ENCODE measurements at regions not wholly inside any gene's neighbourhood (a gene's known extent, or its start where the extent isn't known, plus 50 kb on each side); places are given as distances from the start of the nearest gene placed in this dataset.

GRCh38 chr9:135230817-135231520, 143.5 kb downstream of the OLFM1 start:
- no peaks in the 10 kb centered on the region for H3K36me3 ChIP-seq (ENCODE audit: insufficient read depth, low read length)
- no peaks in the 10 kb centered on the region for H4K20me1 ChIP-seq (ENCODE audit: insufficient read depth)
- no peaks in the 10 kb centered on the region for H3K79me2 ChIP-seq (replicated peaks; ENCODE audit: insufficient read depth, low read length)
- H3K9me3 ChIP-seq (ENCODE audit: low read length): peaks cover 5% of the 10 kb centered on the region
- no peak overlapping the region for H3K27ac ChIP-seq (ENCODE audit: low read length)
- H3K27me3 ChIP-seq (ENCODE audit: insufficient read depth, low read depth, low read length): no peaks in the 10 kb centered on the region
- H2AFZ ChIP-seq (ENCODE audit: low read depth, low read length): no peak overlapping the region
- no peaks in the 10 kb centered on the region for H3F3A ChIP-seq (ENCODE audit: insufficient read depth, low read length, poor library complexity, severe bottlenecking)
- H3K9me2 ChIP-seq (ENCODE audit: insufficient read depth, low read length): no peaks in the 10 kb centered on the region
- no peak overlapping the region for H3K9ac ChIP-seq (ENCODE audit: low read length)
- no peak overlapping the region for H3K4me3 ChIP-seq (ENCODE audit: low read length)
- TF ChIP-seq TAF1 (IDR thresholded peaks at IDR 0.05; ENCODE audit: low read depth) (no peak), EZH2 (IDR thresholded peaks at IDR 0.05; ENCODE audit: borderline replicate concordance, insufficient read depth, low read length, poor library complexity, severe bottlenecking) (no peak), EP300 (conservative IDR thresholded peaks at IDR 0.05; ENCODE audit: poor library complexity, severe bottlenecking) (no peak), REST (IDR thresholded peaks at IDR 0.05; ENCODE audit: borderline replicate concordance) (no peak)
- no peak overlapping the region for H3K4me2 ChIP-seq (ENCODE audit: low read length)

GRCh38 chr9:135239100-135239768, 151.8 kb downstream of the OLFM1 start:
- no peaks in the 10 kb centered on the region for H3K36me3 ChIP-seq (ENCODE audit: insufficient read depth, low read length)
- H3K9me2 ChIP-seq (ENCODE audit: insufficient read depth, low read length): no peaks in the 10 kb centered on the region
- H3F3A ChIP-seq (ENCODE audit: insufficient read depth, low read length, poor library complexity, severe bottlenecking): no peaks in the 10 kb centered on the region
- H2AFZ ChIP-seq (ENCODE audit: low read depth, low read length): no peak overlapping the region
- H4K20me1 ChIP-seq (ENCODE audit: insufficient read depth): no peaks in the 10 kb centered on the region
- no peak overlapping the region for H3K9ac ChIP-seq (ENCODE audit: low read length)
- no peak overlapping the region for H3K27ac ChIP-seq (ENCODE audit: low read length)
- TF ChIP-seq TAF1 (IDR thresholded peaks at IDR 0.05; ENCODE audit: low read depth) (no peak), SMC3 (conservative IDR thresholded peaks at IDR 0.05; ENCODE audit: poor library complexity) (no peak), REST (IDR thresholded peaks at IDR 0.05; ENCODE audit: borderline replicate concordance) (no peak), POLR2AphosphoS5 (IDR thresholded peaks at IDR 0.05) (no peak), EP300 (conservative IDR thresholded peaks at IDR 0.05; ENCODE audit: poor library complexity, severe bottlenecking) (no peak), RAD21 (conservative IDR thresholded peaks at IDR 0.05) (no peak), MXI1 (conservative IDR thresholded peaks at IDR 0.05; ENCODE audit: poor library complexity, severe bottlenecking) (no peak), EZH2 (IDR thresholded peaks at IDR 0.05; ENCODE audit: borderline replicate concordance, insufficient read depth, low read length, poor library complexity, severe bottlenecking) (no peak), CTCF (IDR thresholded peaks at IDR 0.05; ENCODE audit: poor library complexity, severe bottlenecking) (no peak)
- no peak overlapping the region for H3K4me3 ChIP-seq (ENCODE audit: low read length)
- H3K27me3 ChIP-seq (ENCODE audit: insufficient read depth, low read depth, low read length): no peaks in the 10 kb centered on the region
- H3K9me3 ChIP-seq (ENCODE audit: low read length): peaks cover 4% of the 10 kb centered on the region
- H3K4me2 ChIP-seq (ENCODE audit: low read length): no peak overlapping the region
- H3K79me2 ChIP-seq (replicated peaks; ENCODE audit: insufficient read depth, low read length): no peaks in the 10 kb centered on the region
